Calu3 (cell line): ENCODE measurements at regions not wholly inside any gene's neighbourhood (a gene's known extent, or its start where the extent isn't known, plus 50 kb on each side); places are given as distances from the start of the nearest gene placed in this dataset.

Experiments used
- BruUV-seq: library from RNA; stranded (reverse); fragments of 400-500 nt; replicated peaks from 2 replicates; lab custom pipeline; 2021; lab: Mats Ljungman, UMichigan
- CTCF ChIA-PET: fragments of 300-600 bp; sonication (Branson Sonifier 250); formaldehyde crosslinking; loops from one replicate; lab custom pipeline; 2022; ENCODE audit warnings: antibody characterized with exemption; lab: Charles Lee
- DNase-seq: peaks from one replicate; pipeline ENCODE4 v3.0.0; 2022
- H3K27ac Mint-ChIP-seq: one replicate; pipeline ENCODE4 v1.8.0; 2022; ENCODE audit warnings: mixed read lengths; ENCODE audit not compliant: unreplicated experiment
- H3K27me3 Mint-ChIP-seq: one replicate; pipeline ENCODE4 v1.8.0; 2022; ENCODE audit warnings: mixed read lengths; ENCODE audit not compliant: unreplicated experiment
- H3K36me3 Mint-ChIP-seq: one replicate; pipeline ENCODE4 v1.8.0; 2022; ENCODE audit warnings: mild to moderate bottlenecking, moderate library complexity, mixed read lengths; ENCODE audit not compliant: insufficient read depth, unreplicated experiment
- H3K4me1 Mint-ChIP-seq: one replicate; pipeline ENCODE4 v1.8.0; 2022; ENCODE audit warnings: mild to moderate bottlenecking, low read depth, mixed read lengths; ENCODE audit not compliant: unreplicated experiment
- H3K4me3 Mint-ChIP-seq: one replicate; pipeline ENCODE4 v1.8.0; 2022; ENCODE audit warnings: mild to moderate bottlenecking, low read depth, moderate library complexity, mixed read lengths; ENCODE audit not compliant: unreplicated experiment
- H3K9me3 Mint-ChIP-seq: one replicate; pipeline ENCODE4 v1.8.0; 2022; ENCODE audit warnings: low read depth, mixed read lengths; ENCODE audit not compliant: unreplicated experiment
- CTCF ChIP-seq: fragments of 200-600 bp; IDR thresholded peaks from one replicate; pipeline ENCODE4 v1.8.0; 2022; ENCODE audit warnings: antibody characterized with exemption; ENCODE audit not compliant: unreplicated experiment
- intact Hi-C: fragments of 100-400 bp; cut with micrococcal nuclease; formaldehyde crosslinking; loops from one replicate; pipeline ENCODE4 v1.10.0; 2022; ENCODE audit not compliant: unreplicated experiment

GRCh38 chr1:72643142-72643541, 360.8 kb upstream of the NEGR1 start:
- DNase-seq = no peak
- no peak overlapping the region for H3K4me3 Mint-ChIP-seq
- H3K4me1 Mint-ChIP-seq = no peaks in the 10 kb centered on the region
- peaks cover 8% of the 10 kb centered on the region for H3K9me3 Mint-ChIP-seq
- H3K27me3 Mint-ChIP-seq = no peaks in the 10 kb centered on the region
- intact Hi-C loops = no loop called here
- BruUV-seq = no TSS peak
- no peaks in the 10 kb centered on the region for H3K36me3 Mint-ChIP-seq
- no peak overlapping the region for H3K27ac Mint-ChIP-seq
- TF ChIP-seq CTCF = no peak
- CTCF ChIA-PET = no interaction called here

GRCh38 chr1:72637593-72637992, 355.3 kb upstream of the NEGR1 start:
- CTCF ChIA-PET = no interaction called here
- Mint-ChIP-seq H3K27me3 (no peaks in the 10 kb centered on the region), H3K9me3 (peaks cover 6% of the 10 kb centered on the region), H3K4me3 (no peak overlapping the region), H3K27ac (no peak overlapping the region), H3K4me1 (peaks cover 10% of the 10 kb centered on the region), H3K36me3 (no peaks in the 10 kb centered on the region)
- no peak for TF ChIP-seq CTCF
- intact Hi-C loops = no loop called here
- DNase-seq = no peak
- no TSS peak for BruUV-seq

- BruUV-seq = no TSS peak
- DNase-seq = no peak
- Mint-ChIP-seq H3K36me3 (no peaks in the 10 kb centered on the region), H3K27me3 (no peaks in the 10 kb centered on the region), H3K9me3 (peaks cover 7% of the 10 kb centered on the region), H3K4me3 (no peak overlapping the region), H3K27ac (no peak overlapping the region), H3K4me1 (peaks cover 10% of the 10 kb centered on the region)
- CTCF ChIA-PET = no interaction called here
- intact Hi-C loops = no loop called here
- no peak for TF ChIP-seq CTCF
These were observed 354.3 kb upstream of the NEGR1 start for GRCh38 chr1:72636631-72637030.

- Mint-ChIP-seq H3K4me1 (peaks cover 10% of the 10 kb centered on the region), H3K27me3 (no peaks in the 10 kb centered on the region), H3K36me3 (no peaks in the 10 kb centered on the region), H3K27ac (no peak overlapping the region), H3K4me3 (no peak overlapping the region), H3K9me3 (peaks cover 12% of the 10 kb centered on the region)
- no peak for DNase-seq
- intact Hi-C loops = no loop called here
- no TSS peak for BruUV-seq
- CTCF ChIA-PET = no interaction called here
- no peak for TF ChIP-seq CTCF
These were observed 353.4 kb upstream of the NEGR1 start for GRCh38 chr1:72635719-72636118.
